K562 (cell line): ENCODE measurements at regions not wholly inside any gene's neighbourhood (a gene's known extent, or its start where the extent isn't known, plus 50 kb on each side); places are given as distances from the start of the nearest gene placed in this dataset.

Source experiments
- ATAC-seq: fragments of 200-7000 bp; cut with Tn5 transposase; 3 replicates; pipeline ENCODE4 v1.9.1; 2020; ENCODE audit warnings: moderate library complexity
- BruUV-seq: library from RNA; stranded (reverse); fragments of 400-500 nt; replicated peaks from 2 replicates; lab custom pipeline; 2021; lab: Mats Ljungman, UMichigan
- CTCF ChIA-PET: fragments of 300-600 bp; formaldehyde crosslinking; extraction: SDS; loops from one replicate; lab custom pipeline; 2021; ENCODE audit warnings: low intra/inter-chr PET ratio; lab: Yijun Ruan, JAX
- POLR2A ChIA-PET: fragments of 300-600, 350-650 bp; sonication (Branson Sonifier 250); formaldehyde crosslinking; extraction: SDS; loops from one replicate; lab custom pipeline; 2021; ENCODE audit warnings: antibody characterized with exemption, inconsistent platforms; lab: Yijun Ruan, JAX
- DNase-seq, 4 experiments: peaks; one replicate each; pipeline versions ENCODE4 v3.0.0 to v3.0.0-alpha.2; 2011 to 2018; ENCODE audit warnings: low spot score in 3 of 4, mixed read lengths in 3 of 4; ENCODE audit errors: extremely low read depth in 1 of 4
- FAIRE-seq: peaks from 2 replicates; lab custom pipeline; 2011; peaks lifted over from hg19 to GRCh38; lab: Jason Lieb, UNC
- H2AFZ ChIP-seq: 2 replicates; pipeline ENCODE4 v1.6.0; 2011; ENCODE audit warnings: low read depth, low read length, control low read depth, inconsistent platforms
- H3K27ac ChIP-seq: fragments of 200-600 bp; 3 replicates; pipeline ENCODE4 v1.8.0; 2011; ENCODE audit warnings: low read depth, mild to moderate bottlenecking, control low read depth, inconsistent platforms, low read length, moderate library complexity, mixed read lengths; ENCODE audit errors: extremely low read depth
- H3K27me3 ChIP-seq, 2 experiments: fragments of 300-600 bp in 1 of 2; 2 replicates in 1 of 2; 3 replicates in 1 of 2; pipeline versions ENCODE4 v1.6.0 to v1.8.0; 2011; ENCODE audit warnings: inconsistent platforms in 2 of 2, low read length in 2 of 2, mild to moderate bottlenecking in 1 of 2, mixed read lengths in 1 of 2, moderate library complexity in 1 of 2; ENCODE audit not compliant: control insufficient read depth in 2 of 2, insufficient read depth in 2 of 2
- H3K36me3 ChIP-seq: fragments of 300-600 bp; 3 replicates; pipeline ENCODE4 v1.8.0; 2011; ENCODE audit warnings: mild to moderate bottlenecking, low read length, inconsistent platforms; ENCODE audit not compliant: control insufficient read depth, insufficient read depth
- H3K4me1 ChIP-seq, 2 experiments: fragments of 200-600 bp in 1 of 2; replicated peaks in 1 of 2; 2 replicates in 1 of 2; 3 replicates in 1 of 2; pipeline versions ENCODE4 v1.5.1 to v1.8.0; 2011; ENCODE audit warnings: inconsistent platforms in 2 of 2, low read length in 2 of 2, mild to moderate bottlenecking in 1 of 2, mixed read lengths in 1 of 2, moderate library complexity in 1 of 2; ENCODE audit not compliant: control insufficient read depth in 2 of 2, insufficient read depth in 2 of 2
- H3K4me2 ChIP-seq: 2 replicates; pipeline ENCODE4 v1.6.1; 2011; ENCODE audit warnings: low read length, control low read depth, inconsistent platforms, mixed read lengths; ENCODE audit not compliant: insufficient read depth
- H3K4me3 ChIP-seq: fragments of 200-600 bp; sonication (generic), shearing (Covaris generic); 2 replicates; pipeline ENCODE4 v1.5.1; 2016; ENCODE audit warnings: control low read depth, inconsistent platforms
- H3K79me2 ChIP-seq: fragments of 200-600 bp; 3 replicates; pipeline ENCODE4 v1.8.0; 2011; ENCODE audit warnings: low read length, inconsistent platforms; ENCODE audit not compliant: control insufficient read depth, insufficient read depth
- H3K9ac ChIP-seq, 2 experiments: 2 replicates each; pipeline versions ENCODE4 v1.6.0 to v1.6.1; 2011; ENCODE audit warnings: low read depth in 2 of 2, low read length in 2 of 2, control low read depth in 1 of 2, inconsistent platforms in 1 of 2, mild to moderate bottlenecking in 1 of 2, mixed read lengths in 1 of 2; ENCODE audit not compliant: insufficient read depth in 1 of 2
- H3K9me1 ChIP-seq: one replicate; pipeline ENCODE4 v1.6.0; 2011; ENCODE audit warnings: inconsistent platforms, mild to moderate bottlenecking, low read length, moderate library complexity; ENCODE audit not compliant: control insufficient read depth, insufficient read depth
- H3K9me3 ChIP-seq: replicated peaks from 2 replicates; pipeline ENCODE4 v1.5.1; 2011; ENCODE audit warnings: low read depth, low read length, inconsistent platforms; ENCODE audit not compliant: control insufficient read depth, insufficient read depth
- H4K20me1 ChIP-seq: replicated peaks from 2 replicates; pipeline ENCODE4 v1.6.1; 2011; ENCODE audit warnings: low read length, inconsistent platforms, mixed read lengths; ENCODE audit not compliant: control insufficient read depth, insufficient read depth
- CTCF ChIP-seq, 3 experiments: IDR thresholded peaks in 2 of 3; conservative IDR thresholded peaks in 1 of 3; 2 replicates each; pipeline ENCODE4 v1.5.1; 2011 to 2012; ENCODE audit warnings: low read length in 3 of 3, mild to moderate bottlenecking in 3 of 3, control low read depth in 2 of 3, improper control_type of control experiment in 1 of 3, inconsistent platforms in 1 of 3, low read depth in 1 of 3, mixed read lengths in 1 of 3, moderate library complexity in 1 of 3; ENCODE audit not compliant: insufficient read depth in 2 of 3
- CXXC5 ChIP-seq: fragments of 250-450 bp; sonication (Bioruptor Pico); IDR thresholded peaks from 2 replicates; pipeline ENCODE4 v1.8.0; 2022; ENCODE audit warnings: inconsistent platforms, mild to moderate bottlenecking, moderate library complexity
- ELF1 ChIP-seq: fragments of 200-800 bp; sonication (Bioruptor generic); IDR thresholded peaks from 2 replicates; pipeline ENCODE4 v1.6.1; 2016; ENCODE audit warnings: missing genetic modification characterization, missing compliant biosample characterization
- HSF4 ChIP-seq: fragments of 250-450 bp; sonication (Bioruptor Pico); IDR thresholded peaks from 2 replicates; pipeline ENCODE4 v2.1.2; 2022; ENCODE audit warnings: mild to moderate bottlenecking, moderate library complexity, borderline replicate concordance
- KAT8 ChIP-seq: fragments of 450-650 bp; IDR thresholded peaks from 2 replicates; pipeline ENCODE4 v1.6.1; 2016; ENCODE audit warnings: low read depth, mild to moderate bottlenecking
- POLR2AphosphoS2 ChIP-seq: IDR thresholded peaks from 2 replicates; pipeline ENCODE4 v1.6.1; 2012; ENCODE audit warnings: low read length, improper control_type of control experiment
- RAD21 ChIP-seq, 2 experiments: fragments of 250-450 bp in 1 of 2; fragments of 450-650 bp in 1 of 2; sonication (Bioruptor Pico) in 1 of 2; formaldehyde crosslinking in 1 of 2; IDR thresholded peaks in 1 of 2; conservative IDR thresholded peaks in 1 of 2; 2 replicates each; pipeline versions ENCODE4 v1.4.0 to v1.8.0; 2020 to 2022; ENCODE audit warnings: mild to moderate bottlenecking in 2 of 2, moderate library complexity in 1 of 2
- SMARCC2 ChIP-seq: fragments of 450-650 bp; IDR thresholded peaks from 2 replicates; pipeline ENCODE4 v1.6.1; 2017; ENCODE audit warnings: antibody characterized with exemption, moderate library complexity, mild to moderate bottlenecking, low read depth
- ZC3H8 ChIP-seq: fragments of 450-650 bp; IDR thresholded peaks from 2 replicates; pipeline ENCODE4 v1.6.1; 2017
- ZNF274 ChIP-seq: IDR thresholded peaks from 2 replicates; pipeline ENCODE4 v1.6.1; 2011; ENCODE audit warnings: low read depth, mild to moderate bottlenecking, low read length, moderate library complexity, borderline replicate concordance
- WGBS: fragments of 100-300 bp; shearing (Covaris generic); methylation state at CpG from one replicate; pipeline ENCODE4 v1.1.6; 2016; ENCODE audit warnings: low coverage, mixed read lengths; ENCODE audit not compliant: insufficient coverage; ENCODE audit errors: missing lambda C conversion rate; 5-methylcytosine and 5-hydroxymethylcytosine counted together
- in situ Hi-C: fragments of 300-500 bp; cut with MboI; formaldehyde crosslinking; loops from 4 replicates; pipeline ENCODE4 v1.15.0; 2018; ENCODE audit warnings: inconsistent platforms, mixed read lengths
- intact Hi-C: fragments of 100-400 bp; cut with micrococcal nuclease; formaldehyde crosslinking; loops from 2 replicates; pipeline ENCODE4 v1.14.2; 2022
- TF ChIP-seq, protein P1 (sequence below), 2 experiments: fragments of 450-650 bp; formaldehyde crosslinking in 1 of 2; IDR thresholded peaks; 2 replicates each; pipeline versions ENCODE4 v1.4.0 to v1.6.1; 2014 to 2020; ENCODE audit warnings: mild to moderate bottlenecking in 2 of 2, borderline replicate concordance in 1 of 2, low read depth in 1 of 2

- no peaks in the 10 kb centered on the region for H4K20me1 ChIP-seq
- H3K9me1 ChIP-seq, result no peaks in the 10 kb centered on the region
- no peak overlapping the region for H3K4me3 ChIP-seq
- POLR2A ChIA-PET, result interaction anchor here (0.5 to 2.0 kb wide), 3 partner anchors 10 to 350 kb away, joined by 4 to 9 read pairs (median 8); partner anchors contain the start of gene SNX18
- ATAC-seq (peak; percentile 48; the same call in 2 of the 3 replicates), FAIRE-seq (no peak), DNase-seq (peak; percentile 43 to 53 (median 49))
- no peak overlapping the region for H3K9ac ChIP-seq
- no peak overlapping the region for H3K27ac ChIP-seq
- in situ Hi-C loops, result loop anchor here (25.0 kb wide), 1 partner anchor 630 kb away; no protein-coding TSS in a partner anchor
- no peaks in the 10 kb centered on the region for H3K79me2 ChIP-seq
- intact Hi-C loops, result loop anchor here (1.0 kb wide), 1 partner anchor 350 kb away; the partner anchor contains the start of gene SNX18
- CTCF ChIA-PET, result interaction anchor here (1.0 to 2.7 kb wide), 4 partner anchors 350 to 1437 kb away, joined by 3 to 26 read pairs (median 4); partner anchors contain the start of gene SNX18
- peaks cover 4 to 11% of the 10 kb centered on the region in 2 experiments; a peak in 4 of 5 replicates for H3K27me3 ChIP-seq
- 4% methylated on average over 7 of the region's 7 CpGs for WGBS
- H3K4me2 ChIP-seq, result no peak overlapping the region
- no TSS peak for BruUV-seq
- H3K9me3 ChIP-seq, result no peaks in the 10 kb centered on the region
- H3K36me3 ChIP-seq, result no peaks in the 10 kb centered on the region
- no peak overlapping the region for H2AFZ ChIP-seq
- no peaks in the 10 kb centered on the region for H3K4me1 ChIP-seq
- peak; percentile 73 to 77 for TF ChIP-seq RAD21 (CRISPR knock-in tag; conservative IDR thresholded peaks at IDR 0.05 in 1 of 2, IDR thresholded peaks at IDR 0.05 in 1 of 2)
- no peak for TF ChIP-seq CXXC5
- no peak for TF ChIP-seq ZNF274
- TF ChIP-seq ZC3H8, result no peak
- TF ChIP-seq KAT8, result no peak
- TF ChIP-seq ELF1 (tag), result no peak
- peak; percentile 30 to 68 (median 49); a peak in 4 of 6 replicates for TF ChIP-seq CTCF (IDR thresholded peaks at IDR 0.05 in 2 of 3, conservative IDR thresholded peaks at IDR 0.05 in 1 of 3; ENCODE audit: insufficient read depth in 2 of 3, low read depth in 1 of 3, low read length in 3 of 3)
- no peak for TF ChIP-seq HSF4
- TF ChIP-seq SMARCC2, result no peak
- TF ChIP-seq, protein P1, sequence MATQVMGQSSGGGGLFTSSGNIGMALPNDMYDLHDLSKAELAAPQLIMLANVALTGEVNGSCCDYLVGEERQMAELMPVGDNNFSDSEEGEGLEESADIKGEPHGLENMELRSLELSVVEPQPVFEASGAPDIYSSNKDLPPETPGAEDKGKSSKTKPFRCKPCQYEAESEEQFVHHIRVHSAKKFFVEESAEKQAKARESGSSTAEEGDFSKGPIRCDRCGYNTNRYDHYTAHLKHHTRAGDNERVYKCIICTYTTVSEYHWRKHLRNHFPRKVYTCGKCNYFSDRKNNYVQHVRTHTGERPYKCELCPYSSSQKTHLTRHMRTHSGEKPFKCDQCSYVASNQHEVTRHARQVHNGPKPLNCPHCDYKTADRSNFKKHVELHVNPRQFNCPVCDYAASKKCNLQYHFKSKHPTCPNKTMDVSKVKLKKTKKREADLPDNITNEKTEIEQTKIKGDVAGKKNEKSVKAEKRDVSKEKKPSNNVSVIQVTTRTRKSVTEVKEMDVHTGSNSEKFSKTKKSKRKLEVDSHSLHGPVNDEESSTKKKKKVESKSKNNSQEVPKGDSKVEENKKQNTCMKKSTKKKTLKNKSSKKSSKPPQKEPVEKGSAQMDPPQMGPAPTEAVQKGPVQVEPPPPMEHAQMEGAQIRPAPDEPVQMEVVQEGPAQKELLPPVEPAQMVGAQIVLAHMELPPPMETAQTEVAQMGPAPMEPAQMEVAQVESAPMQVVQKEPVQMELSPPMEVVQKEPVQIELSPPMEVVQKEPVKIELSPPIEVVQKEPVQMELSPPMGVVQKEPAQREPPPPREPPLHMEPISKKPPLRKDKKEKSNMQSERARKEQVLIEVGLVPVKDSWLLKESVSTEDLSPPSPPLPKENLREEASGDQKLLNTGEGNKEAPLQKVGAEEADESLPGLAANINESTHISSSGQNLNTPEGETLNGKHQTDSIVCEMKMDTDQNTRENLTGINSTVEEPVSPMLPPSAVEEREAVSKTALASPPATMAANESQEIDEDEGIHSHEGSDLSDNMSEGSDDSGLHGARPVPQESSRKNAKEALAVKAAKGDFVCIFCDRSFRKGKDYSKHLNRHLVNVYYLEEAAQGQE (IDR thresholded peaks at IDR 0.05; ENCODE audit: borderline replicate concordance), result peak; percentile 53; the same call in 1 of the 2 replicates
- TF ChIP-seq, protein P1 (CRISPR knock-in tag; IDR thresholded peaks at IDR 0.05; ENCODE audit: low read depth), result no peak
- no peak for TF ChIP-seq POLR2AphosphoS2
Measured at GRCh38 chr5:54867310-54867944, 118.0 kb downstream of the ESM1 start.
